OCI-LY7 (cell line): ENCODE measurements at regions not wholly inside any gene's neighbourhood (a gene's known extent, or its start where the extent isn't known, plus 50 kb on each side); places are given as distances from the start of the nearest gene placed in this dataset.

ENCODE experiments used
- CTCF ChIP-seq: fragments of 200-600 bp; sonication (generic); conservative IDR thresholded peaks from 2 replicates; pipeline ENCODE4 v1.5.1; 2014; ENCODE audit warnings: mild to moderate bottlenecking, antibody characterized with exemption, low read length, moderate library complexity, mixed read lengths
- EZH2phosphoT487 ChIP-seq: fragments of 200-600 bp; sonication (generic); IDR thresholded peaks from 2 replicates; pipeline ENCODE4 v1.6.1; 2018; ENCODE audit warnings: low read depth, borderline replicate concordance, mild to moderate bottlenecking, mixed run types, antibody characterized with exemption, low read length, moderate library complexity, mixed read lengths

- TF ChIP-seq CTCF (no peak), EZH2phosphoT487 (no peak)
Measured at GRCh38 chr12:41627476-41627875, 439.4 kb downstream of the PDZRN4 start.
